ENCODE measurements at regions not wholly inside any gene's neighbourhood (a gene's known extent, or its start where the extent isn't known, plus 50 kb on each side); places are given as distances from the start of the nearest gene placed in this dataset.

DNA sequence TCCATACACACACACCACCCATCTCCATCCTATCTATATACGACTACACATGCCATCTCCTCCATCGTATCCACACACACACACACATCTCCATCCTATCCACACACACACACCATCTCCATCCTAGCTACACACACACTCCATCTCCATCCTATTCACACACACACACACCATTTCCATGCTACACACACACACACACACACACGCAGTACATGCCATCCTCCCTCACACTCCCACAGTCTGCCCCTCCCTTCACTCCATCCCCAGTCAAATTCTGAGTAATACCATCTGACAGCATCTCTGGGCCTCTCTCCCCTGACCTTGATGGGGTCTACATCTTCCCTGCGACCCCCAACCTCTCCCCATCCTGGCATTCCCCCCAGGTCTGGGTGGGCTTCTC, 193.8 kb upstream of the LHX5 start:
- Mint-ChIP-seq H3K4me1 (ENCODE audit: low read depth) (no peaks in the 10 kb centered on the region), H3K36me3 (ENCODE audit: low read depth) (no peaks in the 10 kb centered on the region), H3K9me3 (no peaks in the 10 kb centered on the region), H3K27ac (no peak overlapping the region), H3K27me3 (peaks cover 56% of the 10 kb centered on the region), H3K4me3 (no peak overlapping the region)
- ChIA-PET POLR2A (no interaction called here), CTCF (no interaction called here)
- no peaks in the 10 kb centered on the region for H3K9me3 ChIP-seq (ENCODE audit: control insufficient read depth in 1 of 2, insufficient read depth in 1 of 2, low read length in 2 of 2)
- H3K27ac ChIP-seq (ENCODE audit: low read depth in 1 of 2, low read length in 2 of 2): no peak overlapping the region
- intact Hi-C loops (cut with DNase I, micrococcal nuclease): no loop called here
- ATAC-seq (ENCODE audit: poor library complexity): no peak
- H3K36me3 ChIP-seq (ENCODE audit: insufficient read depth, low read length): no peaks in the 10 kb centered on the region
- H3K27me3 ChIP-seq (ENCODE audit: control insufficient read depth in 1 of 2, insufficient read depth in 2 of 2, low read length in 2 of 2): peaks cover 15 to 26% of the 10 kb centered on the region in 2 experiments
- no peak overlapping the region for H3K4me3 ChIP-seq (ENCODE audit: low read length)
- TF ChIP-seq, protein P1, sequence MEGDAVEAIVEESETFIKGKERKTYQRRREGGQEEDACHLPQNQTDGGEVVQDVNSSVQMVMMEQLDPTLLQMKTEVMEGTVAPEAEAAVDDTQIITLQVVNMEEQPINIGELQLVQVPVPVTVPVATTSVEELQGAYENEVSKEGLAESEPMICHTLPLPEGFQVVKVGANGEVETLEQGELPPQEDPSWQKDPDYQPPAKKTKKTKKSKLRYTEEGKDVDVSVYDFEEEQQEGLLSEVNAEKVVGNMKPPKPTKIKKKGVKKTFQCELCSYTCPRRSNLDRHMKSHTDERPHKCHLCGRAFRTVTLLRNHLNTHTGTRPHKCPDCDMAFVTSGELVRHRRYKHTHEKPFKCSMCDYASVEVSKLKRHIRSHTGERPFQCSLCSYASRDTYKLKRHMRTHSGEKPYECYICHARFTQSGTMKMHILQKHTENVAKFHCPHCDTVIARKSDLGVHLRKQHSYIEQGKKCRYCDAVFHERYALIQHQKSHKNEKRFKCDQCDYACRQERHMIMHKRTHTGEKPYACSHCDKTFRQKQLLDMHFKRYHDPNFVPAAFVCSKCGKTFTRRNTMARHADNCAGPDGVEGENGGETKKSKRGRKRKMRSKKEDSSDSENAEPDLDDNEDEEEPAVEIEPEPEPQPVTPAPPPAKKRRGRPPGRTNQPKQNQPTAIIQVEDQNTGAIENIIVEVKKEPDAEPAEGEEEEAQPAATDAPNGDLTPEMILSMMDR (IDR thresholded peaks at IDR 0.05): no peak
- DNase-seq: no peak
- H3K4me1 ChIP-seq (ENCODE audit: insufficient read depth, low read length): no peaks in the 10 kb centered on the region

DNA sequence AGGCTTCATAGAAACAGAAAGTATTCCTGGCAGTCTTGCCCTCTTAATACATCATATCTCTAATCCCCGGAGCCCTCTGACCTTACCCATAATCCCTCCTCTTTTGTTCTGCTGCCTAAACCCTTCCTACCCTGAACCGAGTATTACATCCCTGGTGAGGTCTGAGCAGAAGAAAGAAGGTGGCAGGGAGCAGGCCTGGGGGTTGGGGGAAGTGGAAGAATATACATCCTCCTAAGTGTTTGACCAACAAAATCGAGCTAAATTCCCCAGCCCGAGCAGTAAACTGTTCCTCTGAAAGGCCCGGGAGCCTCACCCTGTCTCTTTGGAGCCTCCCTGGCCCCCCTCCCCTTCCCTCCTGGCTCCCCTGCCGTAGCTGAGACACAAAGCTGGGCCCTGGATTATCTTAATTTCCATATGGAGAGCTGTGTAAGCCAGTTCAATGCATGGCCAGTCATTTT, 192.6 kb upstream of the LHX5 start:
- H3K36me3 ChIP-seq (ENCODE audit: insufficient read depth, low read length): no peaks in the 10 kb centered on the region
- TF ChIP-seq, protein P1 (IDR thresholded peaks at IDR 0.05): no peak
- no peak for DNase-seq
- H3K9me3 ChIP-seq (ENCODE audit: control insufficient read depth in 1 of 2, insufficient read depth in 1 of 2, low read length in 2 of 2): no peaks in the 10 kb centered on the region
- intact Hi-C loops (cut with DNase I, micrococcal nuclease): no loop called here
- no peak overlapping the region for H3K4me3 Mint-ChIP-seq
- ChIA-PET CTCF (no interaction called here), POLR2A (no interaction called here)
- ATAC-seq (ENCODE audit: poor library complexity): no peak
- no peak overlapping the region for H3K4me3 ChIP-seq (ENCODE audit: low read length)
- no peaks in the 10 kb centered on the region for H3K4me1 Mint-ChIP-seq (ENCODE audit: low read depth)
- H3K27me3 Mint-ChIP-seq: peaks cover 46% of the 10 kb centered on the region
- H3K27ac ChIP-seq (ENCODE audit: low read depth in 1 of 2, low read length in 2 of 2): no peak overlapping the region
- no peaks in the 10 kb centered on the region for H3K36me3 Mint-ChIP-seq (ENCODE audit: low read depth)
- no peaks in the 10 kb centered on the region for H3K9me3 Mint-ChIP-seq
- H3K4me1 ChIP-seq (ENCODE audit: insufficient read depth, low read length): no peaks in the 10 kb centered on the region
- peaks cover 8 to 15% of the 10 kb centered on the region in 2 experiments for H3K27me3 ChIP-seq (ENCODE audit: control insufficient read depth in 1 of 2, insufficient read depth in 2 of 2, low read length in 2 of 2)
- H3K27ac Mint-ChIP-seq: no peak overlapping the region

DNA sequence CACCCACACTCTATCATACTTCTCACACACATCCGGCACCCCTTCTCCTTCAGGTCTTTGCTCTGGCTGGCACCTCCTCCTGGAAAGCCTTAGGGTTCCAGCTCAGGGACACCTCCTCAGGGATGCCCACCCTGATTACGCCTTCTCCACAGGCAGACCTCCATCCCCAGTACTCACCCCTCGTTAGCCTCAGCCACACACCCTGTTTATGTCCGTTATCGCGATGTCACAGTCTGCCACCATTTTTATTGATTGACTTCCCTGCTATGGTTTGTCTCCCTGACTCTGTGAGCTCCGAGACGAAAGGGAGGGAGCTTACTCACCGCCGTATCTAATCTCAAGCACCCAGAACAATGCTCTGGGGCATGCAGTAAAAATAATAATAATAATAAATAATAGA, 191.7 kb upstream of the LHX5 start:
- Histone ChIP-seq H3K36me3 (ENCODE audit: insufficient read depth, low read length) (no peaks in the 10 kb centered on the region), H3K27ac (ENCODE audit: low read depth in 1 of 2, low read length in 2 of 2) (no peak overlapping the region), H3K9me3 (ENCODE audit: control insufficient read depth in 1 of 2, insufficient read depth in 1 of 2, low read length in 2 of 2) (no peaks in the 10 kb centered on the region), H3K27me3 (ENCODE audit: control insufficient read depth in 1 of 2, insufficient read depth in 2 of 2, low read length in 2 of 2) (peaks cover 8 to 15% of the 10 kb centered on the region in 2 experiments), H3K4me3 (ENCODE audit: low read length) (no peak overlapping the region), H3K4me1 (ENCODE audit: insufficient read depth, low read length) (no peaks in the 10 kb centered on the region)
- peaks cover 40% of the 10 kb centered on the region for H3K27me3 Mint-ChIP-seq
- H3K4me1 Mint-ChIP-seq (ENCODE audit: low read depth): no peaks in the 10 kb centered on the region
- intact Hi-C loops (cut with DNase I, micrococcal nuclease): no loop called here
- no peaks in the 10 kb centered on the region for H3K9me3 Mint-ChIP-seq
- no peak overlapping the region for H3K4me3 Mint-ChIP-seq
- no peak overlapping the region for H3K27ac Mint-ChIP-seq
- DNase-seq (no peak), ATAC-seq (ENCODE audit: poor library complexity) (no peak)
- no peaks in the 10 kb centered on the region for H3K36me3 Mint-ChIP-seq (ENCODE audit: low read depth)
- ChIA-PET POLR2A (no interaction called here), CTCF (no interaction called here)
- TF ChIP-seq, protein P1 (IDR thresholded peaks at IDR 0.05): no peak
